Tibial nerve (tissue), 4 donors: ENCODE measurements at regions not wholly inside any gene's neighbourhood (a gene's known extent, or its start where the extent isn't known, plus 50 kb on each side); places are given as distances from the start of the nearest gene placed in this dataset.
"Not testable (repeated sequence)": the region's sequence is repeated elsewhere in the genome, so short reads cannot be mapped to it uniquely, and the experiment has no call there.

Experiments
- DNase-seq, 2 donors: peaks; one replicate each; pipeline ENCODE4 v3.0.0-alpha.2; 2019; ENCODE audit warnings: low spot score in 2 of 2
- H3K27ac ChIP-seq, 4 donors: fragments of 200-600 bp; sonication (generic) in 3 of 4; one replicate each; pipeline ENCODE4 v1.5.1; 2017 to 2019; ENCODE audit warnings: mild to moderate bottlenecking in 1 of 4
- H3K27me3 ChIP-seq, 2 donors: fragments of 200-600 bp; sonication (generic) in 1 of 2; one replicate each; pipeline versions ENCODE4 v1.5.1 to v1.6.0; 2017 to 2019
- H3K36me3 ChIP-seq, 3 donors: fragments of 200-600 bp; sonication (generic); one replicate each; pipeline ENCODE4 v1.5.1; 2018 to 2019
- H3K4me1 ChIP-seq, 4 donors: fragments of 200-600 bp; sonication (generic) in 3 of 4; one replicate each; pipeline ENCODE4 v1.5.1; 2017 to 2019
- H3K4me3 ChIP-seq, 4 donors: fragments of 200-600 bp; sonication (generic) in 3 of 4; one replicate each; pipeline ENCODE4 v1.5.1; 2017 to 2019; ENCODE audit warnings: mild to moderate bottlenecking in 1 of 4, moderate library complexity in 1 of 4
- H3K9me3 ChIP-seq, 4 donors: fragments of 200-600 bp; sonication (generic) in 3 of 4; one replicate each; pipeline ENCODE4 v1.5.1; 2017 to 2019
- CTCF ChIP-seq, 5 experiments: fragments of 200-600 bp in 3 of 5; fragments of 450-650 bp in 2 of 5; sonication (generic) in 3 of 5; IDR thresholded peaks; one replicate each; pipeline ENCODE4 v1.5.1; 2016 to 2019; ENCODE audit warnings: antibody characterized with exemption in 5 of 5, mild to moderate bottlenecking in 3 of 5, moderate library complexity in 2 of 5
- EP300 ChIP-seq, 2 donors: sonication (generic); formaldehyde crosslinking; IDR thresholded peaks; one replicate each; pipeline ENCODE4 v1.6.1; 2017; ENCODE audit warnings: antibody characterized with exemption in 2 of 2, mild to moderate bottlenecking in 1 of 2
- POLR2A ChIP-seq, 2 donors: fragments of 450-650 bp; IDR thresholded peaks; one replicate each; pipeline ENCODE4 v1.6.1; 2017; ENCODE audit warnings: antibody characterized with exemption in 2 of 2, mild to moderate bottlenecking in 2 of 2, moderate library complexity in 2 of 2
- WGBS, 2 donors: methylation state at CpG; one replicate each; pipeline ENCODE4 v1.1.5; 2018; 5-methylcytosine and 5-hydroxymethylcytosine counted together

GRCh38 chr6:141183368-141183767 lies 949.4 kb upstream of the GJE1 start:
- no peak overlapping the region for H3K27ac ChIP-seq
- no peak for DNase-seq
- no peaks in the 10 kb centered on the region for H3K27me3 ChIP-seq
- 96 to 98% methylated on average over 4 to 8 of the region's 9 CpGs for WGBS, 2 donors
- peaks cover 0 to 28% (median 0%) of the 10 kb centered on the region in 4 donors for H3K9me3 ChIP-seq
- H3K4me1 ChIP-seq: no peaks in the 10 kb centered on the region
- no peak overlapping the region for H3K4me3 ChIP-seq
- TF ChIP-seq EP300 (IDR thresholded peaks at IDR 0.05): no peak
- no peak for TF ChIP-seq POLR2A (IDR thresholded peaks at IDR 0.05)
- TF ChIP-seq CTCF (IDR thresholded peaks at IDR 0.05): no peak
- H3K36me3 ChIP-seq: no peaks in the 10 kb centered on the region

- H3K4me1 ChIP-seq, H3K9me3 ChIP-seq, H3K27me3 ChIP-seq, H3K4me3 ChIP-seq, DNase-seq, H3K27ac ChIP-seq, H3K36me3 ChIP-seq: not testable (repeated sequence)
- 91 to 92% methylated on average over 5 of the region's 5 CpGs for WGBS, 2 donors
These were observed 957.3 kb upstream of the GJE1 start for GRCh38 chr6:141175458-141175857.

GRCh38 chr6:141174932-141175331 lies 957.8 kb upstream of the GJE1 start:
- TF ChIP-seq CTCF (IDR thresholded peaks at IDR 0.05): no peak
- no peak for TF ChIP-seq POLR2A (IDR thresholded peaks at IDR 0.05)
- no peak for TF ChIP-seq EP300 (IDR thresholded peaks at IDR 0.05)
- H3K27ac ChIP-seq: no peak overlapping the region
- DNase-seq: no peak
- H3K27me3 ChIP-seq: no peaks in the 10 kb centered on the region
- H3K4me1 ChIP-seq: no peaks in the 10 kb centered on the region
- no peaks in the 10 kb centered on the region for H3K36me3 ChIP-seq
- no peaks in the 10 kb centered on the region for H3K9me3 ChIP-seq
- 92 to 96% methylated on average over 17 to 18 of the region's 18 CpGs for WGBS, 2 donors
- no peak overlapping the region for H3K4me3 ChIP-seq

- no peaks in the 10 kb centered on the region for H3K36me3 ChIP-seq
- no peak overlapping the region for H3K27ac ChIP-seq
- H3K4me3 ChIP-seq: no peak overlapping the region
- no peaks in the 10 kb centered on the region for H3K4me1 ChIP-seq
- H3K27me3 ChIP-seq: no peaks in the 10 kb centered on the region
- no peak for TF ChIP-seq CTCF (IDR thresholded peaks at IDR 0.05)
- TF ChIP-seq POLR2A (IDR thresholded peaks at IDR 0.05): no peak
- no peak for TF ChIP-seq EP300 (IDR thresholded peaks at IDR 0.05)
- no peak for DNase-seq
- no peaks in the 10 kb centered on the region for H3K9me3 ChIP-seq
These were observed 959.2 kb upstream of the GJE1 start for GRCh38 chr6:141173529-141173928.

- H3K27ac ChIP-seq: no peak overlapping the region
- no peaks in the 10 kb centered on the region for H3K4me1 ChIP-seq
- WGBS, 2 donors: 81 to 85% methylated on average over 1 of the region's 1 CpG
- H3K36me3 ChIP-seq: no peaks in the 10 kb centered on the region
- no peaks in the 10 kb centered on the region for H3K9me3 ChIP-seq
- no peak overlapping the region for H3K4me3 ChIP-seq
- no peak for TF ChIP-seq POLR2A (IDR thresholded peaks at IDR 0.05)
- TF ChIP-seq EP300 (IDR thresholded peaks at IDR 0.05): no peak
- no peak for TF ChIP-seq CTCF (IDR thresholded peaks at IDR 0.05)
- H3K27me3 ChIP-seq: no peaks in the 10 kb centered on the region
- no peak for DNase-seq
These were observed 963.3 kb upstream of the GJE1 start for GRCh38 chr6:141169419-141169818.

- Histone ChIP-seq H3K27me3 (no peaks in the 10 kb centered on the region), H3K4me1 (no peaks in the 10 kb centered on the region), H3K4me3 (no peak overlapping the region), H3K36me3 (no peaks in the 10 kb centered on the region), H3K27ac (no peak overlapping the region), H3K9me3 (no peaks in the 10 kb centered on the region)
- no peak for DNase-seq
- WGBS, 2 donors: 93 to 99% methylated on average over 16 to 20 of the region's 20 CpGs
- TF ChIP-seq EP300 (IDR thresholded peaks at IDR 0.05) (no peak), CTCF (IDR thresholded peaks at IDR 0.05) (no peak), POLR2A (IDR thresholded peaks at IDR 0.05) (no peak)
These were observed 964.8 kb upstream of the GJE1 start for GRCh38 chr6:141167945-141168344.
